OCI-M2 (cell line): ENCODE measurements at regions not wholly inside any gene's neighbourhood (a gene's known extent, or its start where the extent isn't known, plus 50 kb on each side); places are given as distances from the start of the nearest gene placed in this dataset.

ENCODE experiments used
- DNase-seq: peaks from one replicate; lab custom pipeline; 2025; ENCODE audit not compliant: unreplicated experiment; lab: John Stamatoyannopoulos, UW

GRCh38 chr15:35850284-35850683 lies 304.3 kb upstream of the DPH6 start:
- DNase-seq: no peak

DNA sequence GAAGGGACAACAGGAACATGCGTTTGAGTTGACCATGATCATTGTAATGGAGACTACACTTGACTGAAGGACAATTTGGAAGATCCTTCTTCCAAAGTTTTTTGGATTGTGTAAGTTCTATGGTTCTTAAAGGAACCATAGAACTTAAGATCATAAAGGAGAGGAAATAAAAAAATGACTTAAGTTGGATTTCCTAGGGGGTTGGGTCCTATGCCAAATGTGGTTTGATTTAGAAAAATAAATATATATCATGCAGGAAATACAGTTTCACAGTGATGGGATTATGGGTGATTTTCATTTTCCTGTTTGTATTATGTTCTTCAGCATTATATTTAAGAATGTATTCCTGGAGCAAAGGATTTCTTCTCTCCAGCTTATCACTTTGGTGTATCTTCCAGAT lies 305.5 kb upstream of the DPH6 start:
- DNase-seq: no peak

- no peak for DNase-seq
Measured at GRCh38 chr15:35852818-35853624, 307.1 kb upstream of the DPH6 start.

DNA sequence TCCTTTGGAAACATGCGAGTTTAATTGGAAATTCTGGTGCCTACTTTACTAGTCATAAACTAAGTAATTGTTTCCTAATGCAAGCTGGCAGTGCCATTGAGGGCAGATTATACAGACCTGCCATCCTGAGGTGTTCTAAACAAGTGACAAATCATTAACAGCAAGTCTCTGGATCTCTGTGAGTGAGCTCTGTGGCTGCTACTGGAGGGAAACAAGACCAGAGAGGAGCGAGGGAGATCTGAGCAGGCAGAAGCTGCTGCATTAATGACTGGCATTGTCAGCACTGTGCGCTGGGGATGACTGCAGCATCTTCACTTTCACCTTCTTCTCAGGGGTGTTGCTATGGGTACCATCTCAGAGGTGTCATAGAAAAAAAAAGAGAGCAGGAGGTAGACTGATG lies 308.4 kb upstream of the DPH6 start:
- no peak for DNase-seq

DNA sequence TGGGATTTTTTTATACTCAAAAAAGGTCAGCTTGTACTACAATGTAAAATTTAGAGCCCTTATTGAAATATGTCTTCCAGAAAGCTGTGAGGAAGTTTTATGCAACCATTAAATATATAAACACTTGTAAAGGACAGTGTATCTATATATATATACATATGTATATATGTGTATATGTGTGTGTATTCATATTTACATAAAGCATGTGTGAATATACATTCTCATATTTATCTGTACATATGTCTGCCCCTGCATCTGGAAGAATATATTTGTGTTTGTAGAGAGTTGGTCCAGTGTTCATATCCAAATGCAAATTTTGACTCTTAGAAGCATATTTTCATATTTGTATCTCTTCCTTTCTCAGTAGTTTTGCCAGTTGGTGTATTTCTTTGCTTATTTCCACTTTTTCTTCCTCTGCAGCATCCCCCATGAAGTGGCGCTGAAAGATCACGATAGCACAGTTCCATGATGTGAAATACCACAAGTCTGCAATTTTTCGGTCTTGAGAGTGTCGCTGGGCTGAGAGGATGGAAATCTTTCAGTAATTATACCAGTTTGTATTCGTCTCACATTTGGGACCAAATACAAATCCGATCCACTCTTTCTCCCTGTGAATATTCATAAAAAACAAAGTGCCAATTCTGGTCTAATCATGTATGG lies 311.7 kb upstream of the DPH6 start:
- DNase-seq: no peak

GRCh38 chr15:35858707-35859106 lies 312.7 kb upstream of the DPH6 start:
- DNase-seq: no peak

DNA sequence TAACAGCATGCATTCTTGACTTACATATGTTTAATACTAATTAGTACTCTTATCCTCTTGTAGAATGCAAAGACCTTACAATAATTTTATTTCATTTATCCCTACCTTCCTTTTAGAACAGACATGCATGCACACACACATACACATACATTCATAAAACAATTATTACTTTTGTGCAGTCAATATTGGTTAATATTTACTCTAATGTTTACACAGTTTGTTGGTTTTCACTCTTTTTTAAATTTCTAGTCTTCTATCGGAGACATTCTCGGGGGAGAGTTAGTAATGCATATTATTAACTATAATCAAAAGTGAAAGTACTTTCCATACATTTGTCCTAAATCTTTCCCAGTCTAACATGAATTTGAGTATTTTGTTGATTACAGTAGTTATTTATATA lies 317.7 kb upstream of the DPH6 start:
- DNase-seq: no peak

- no peak for DNase-seq
Measured at GRCh38 chr15:35867356-35867755, 321.4 kb upstream of the DPH6 start.

DNA sequence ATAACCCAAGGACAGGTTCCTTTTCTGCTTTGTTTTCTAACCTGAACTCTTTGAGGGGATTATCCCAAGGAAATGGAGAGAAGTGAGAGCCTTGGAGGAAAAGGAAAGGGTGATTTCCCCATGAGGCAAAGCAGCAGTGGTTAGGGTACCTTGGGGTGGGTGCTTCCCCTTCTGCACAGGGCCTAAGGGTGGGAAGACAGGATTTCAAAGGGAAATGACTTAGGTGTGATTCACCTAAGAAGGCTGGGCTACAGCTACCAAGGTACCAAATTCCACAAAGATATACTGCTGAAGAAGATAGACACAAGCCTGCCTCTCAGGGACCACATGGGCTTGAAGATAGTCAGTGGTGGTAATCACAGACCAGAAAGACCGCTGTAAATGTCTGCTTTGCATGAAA lies 325.3 kb upstream of the DPH6 start:
- no peak for DNase-seq

DNA sequence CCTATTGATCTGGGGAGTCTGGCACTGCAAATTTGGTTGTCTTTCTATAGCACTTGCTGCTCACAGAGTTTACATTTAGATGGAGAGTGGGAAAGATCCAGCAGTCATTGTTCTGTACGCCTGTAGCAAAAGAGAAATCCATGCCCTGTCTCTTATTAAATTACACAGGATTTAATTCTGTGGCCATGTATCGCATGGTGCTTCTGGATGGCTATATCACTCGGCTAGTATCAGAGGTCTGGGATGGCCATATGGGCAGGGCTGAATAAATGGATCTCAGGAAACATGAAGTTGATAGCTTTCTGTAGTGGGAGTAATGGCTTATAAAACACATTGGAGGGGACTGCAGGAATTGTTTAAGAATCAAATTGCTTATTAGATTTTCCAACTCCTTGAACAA lies 325.8 kb upstream of the DPH6 start:
- no peak for DNase-seq

DNA sequence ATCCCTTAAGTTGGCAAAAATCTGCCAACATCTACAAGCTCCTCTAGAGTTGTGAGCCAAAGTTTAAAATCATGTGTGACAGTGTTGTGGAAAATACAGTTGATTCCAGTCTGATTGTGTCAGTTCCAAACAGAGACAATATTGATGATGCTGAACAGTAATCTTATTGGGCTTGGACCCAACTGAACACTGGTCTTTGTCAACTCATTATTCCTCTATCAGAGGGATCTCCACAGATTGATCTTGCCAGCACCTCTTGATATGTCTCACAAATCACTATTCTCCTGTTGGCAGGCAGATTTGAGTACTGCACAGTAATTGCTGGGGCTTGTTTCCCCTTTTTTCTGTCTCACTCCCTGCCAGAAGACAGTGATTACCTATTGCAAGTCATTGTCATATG lies 326.6 kb upstream of the DPH6 start:
- no peak for DNase-seq

DNA sequence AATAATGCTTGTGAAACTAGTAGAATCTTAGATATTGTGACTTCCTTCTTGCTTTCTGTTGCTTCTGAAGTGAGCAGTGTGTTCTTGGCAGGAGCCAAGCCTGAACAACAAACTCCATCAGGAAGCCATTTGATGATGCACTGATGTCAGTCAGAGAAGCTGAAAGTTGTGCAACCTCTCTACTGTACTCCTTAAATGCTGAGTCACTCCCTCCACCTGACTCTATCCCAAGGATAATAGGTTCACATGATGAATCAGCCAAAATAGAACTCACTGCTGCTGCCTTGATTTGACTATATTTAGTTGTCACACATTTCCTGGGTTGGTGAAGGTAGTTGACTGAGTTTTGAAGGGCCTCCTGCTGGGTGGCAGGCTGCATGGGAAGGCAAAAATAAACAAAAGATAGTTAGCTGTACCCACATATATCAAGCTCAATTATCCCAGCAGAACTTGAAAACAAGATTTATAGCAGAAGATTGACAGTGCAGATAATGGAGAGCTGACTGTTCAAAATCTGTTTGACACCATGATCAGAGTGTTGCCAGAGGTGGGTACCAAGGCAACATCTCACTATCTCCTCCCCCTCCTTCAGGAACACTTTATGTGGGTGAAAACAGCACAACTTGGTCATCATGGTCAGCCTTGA lies 328.4 kb upstream of the DPH6 start:
- DNase-seq: no peak

- DNase-seq: no peak
Measured at GRCh38 chr15:35876762-35877161, 330.8 kb upstream of the DPH6 start.

GRCh38 chr15:35880896-35881295 lies 334.9 kb upstream of the DPH6 start:
- no peak for DNase-seq

- DNase-seq: no peak
Measured at GRCh38 chr15:35885870-35886269, 339.9 kb upstream of the DPH6 start.

- no peak for DNase-seq
Measured at GRCh38 chr15:35886765-35887164, 340.8 kb upstream of the DPH6 start.

DNA sequence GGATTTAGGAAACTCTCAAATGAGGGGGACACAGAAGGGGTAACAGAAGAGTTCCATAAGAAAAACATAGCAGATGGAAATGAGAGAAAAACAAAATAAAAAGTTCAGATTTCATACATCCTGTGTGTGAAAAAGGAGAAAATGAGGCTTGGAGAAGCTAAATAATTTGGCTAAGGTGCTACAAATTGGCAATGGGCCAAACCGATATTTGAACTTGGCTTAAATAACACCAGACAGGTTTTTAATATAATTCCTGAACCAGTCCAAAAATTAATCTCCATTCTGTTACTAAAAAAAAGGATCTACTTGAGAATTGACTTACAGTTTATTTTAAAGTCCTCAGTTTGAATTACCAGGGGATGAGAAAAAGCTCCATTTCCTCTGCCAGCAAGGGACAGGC lies 342.9 kb upstream of the DPH6 start:
- DNase-seq: no peak

- no peak for DNase-seq
Measured at GRCh38 chr15:35907511-35907910, 361.5 kb upstream of the DPH6 start.

- no peak for DNase-seq
Measured at GRCh38 chr15:35909414-35909813, 363.4 kb upstream of the DPH6 start.

- DNase-seq: no peak
Measured at GRCh38 chr15:35910227-35910626, 364.3 kb upstream of the DPH6 start.

DNA sequence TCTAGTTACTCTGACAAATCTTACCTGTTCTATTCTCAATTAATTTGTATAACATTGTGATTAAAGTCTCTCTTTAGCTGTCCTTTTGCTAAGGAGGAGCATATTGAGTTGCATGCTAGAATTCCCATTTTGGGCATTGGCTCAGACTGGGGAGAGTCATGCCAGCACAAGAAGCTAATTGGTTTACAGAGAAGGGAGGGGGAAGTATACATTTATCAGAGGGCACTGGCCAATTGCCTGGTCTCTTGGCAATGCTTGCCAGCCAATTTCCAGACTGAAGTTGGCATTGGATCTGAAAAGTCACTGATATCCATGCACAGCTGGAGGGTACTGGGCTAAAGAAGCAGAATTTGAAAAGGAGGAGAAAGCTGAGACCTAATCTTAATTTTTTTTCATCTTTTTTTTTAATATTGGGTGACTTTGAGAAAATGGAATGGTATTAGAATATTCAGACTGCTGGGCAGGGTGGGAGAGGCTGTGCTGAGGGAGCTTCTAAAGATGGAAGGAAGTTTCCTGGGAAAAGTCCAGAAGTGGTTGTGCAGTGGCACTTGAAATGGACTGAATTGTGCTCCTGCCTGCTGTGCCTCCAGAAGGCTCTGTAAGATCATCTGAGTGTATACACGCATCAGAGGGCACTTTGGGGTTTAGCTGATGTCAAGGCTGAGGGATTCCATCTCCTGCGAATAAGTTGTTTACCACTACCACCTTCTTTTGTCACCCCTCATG lies 365.2 kb upstream of the DPH6 start:
- no peak for DNase-seq

- DNase-seq: no peak
Measured at GRCh38 chr15:35912196-35912595, 366.2 kb upstream of the DPH6 start.
